HG02981 (cell line): ENCODE measurements at regions not wholly inside any gene's neighbourhood (a gene's known extent, or its start where the extent isn't known, plus 50 kb on each side); places are given as distances from the start of the nearest gene placed in this dataset.

ENCODE experiments used
- ATAC-seq: cut with Tn5 transposase; IDR thresholded peaks from one replicate; pipeline ENCODE4 v1.9.1; 2021; ENCODE audit warnings: mild to moderate bottlenecking, moderate library complexity; ENCODE audit not compliant: unreplicated experiment

DNA sequence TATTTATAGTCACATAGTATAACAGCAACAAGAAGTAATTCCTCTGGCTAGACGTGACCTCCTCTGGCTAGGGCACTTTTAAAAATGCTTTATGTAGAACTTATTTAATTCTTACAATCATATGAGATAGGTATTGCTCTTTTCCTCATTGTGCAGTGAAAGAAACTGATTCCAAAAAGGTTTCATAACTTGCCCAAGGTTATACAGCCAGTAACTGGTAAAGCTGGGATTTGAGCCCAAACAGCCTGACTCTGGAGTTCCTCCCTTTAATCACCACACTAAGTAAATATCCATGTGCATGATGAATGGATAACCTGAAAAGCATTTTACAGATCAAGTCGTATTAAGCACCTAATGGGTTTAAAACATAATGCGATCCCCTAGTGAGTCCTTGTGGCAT is 214.6 kb downstream of the PRL start:
- ATAC-seq: no peak

- ATAC-seq: no peak
Measured at GRCh38 chr6:22083119-22083518, 213.7 kb downstream of the PRL start.

GRCh38 chr6:22087960-22088706 is 208.7 kb downstream of the PRL start:
- ATAC-seq: no peak

DNA sequence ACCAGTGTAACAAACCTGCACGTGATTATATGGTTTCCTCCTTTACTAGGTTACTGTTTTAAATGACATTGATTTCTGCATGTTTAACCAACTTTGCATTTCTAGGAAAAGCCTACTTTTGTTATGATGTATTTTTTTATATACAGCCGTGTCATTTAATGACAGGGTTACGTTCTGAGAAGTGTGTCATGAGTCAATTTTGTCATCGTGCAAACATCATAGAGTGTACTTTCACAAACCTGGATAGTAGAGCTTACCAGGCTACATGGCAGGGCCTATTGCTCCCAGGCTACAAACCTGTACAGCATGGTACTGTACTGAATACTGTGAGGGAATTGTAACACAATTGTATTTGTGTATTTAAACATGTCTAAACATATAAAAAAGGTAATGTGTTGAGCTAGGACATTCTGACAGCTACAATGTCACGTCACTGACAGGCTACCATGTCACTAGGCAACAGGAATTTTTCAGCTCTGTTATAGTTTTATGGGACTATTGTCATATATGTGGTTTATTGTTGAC is 205.3 kb downstream of the PRL start:
- no peak for ATAC-seq

GRCh38 chr6:22095836-22096235 is 201.0 kb downstream of the PRL start:
- no peak for ATAC-seq

GRCh38 chr6:22098601-22099031 is 198.2 kb downstream of the PRL start:
- ATAC-seq: no peak

DNA sequence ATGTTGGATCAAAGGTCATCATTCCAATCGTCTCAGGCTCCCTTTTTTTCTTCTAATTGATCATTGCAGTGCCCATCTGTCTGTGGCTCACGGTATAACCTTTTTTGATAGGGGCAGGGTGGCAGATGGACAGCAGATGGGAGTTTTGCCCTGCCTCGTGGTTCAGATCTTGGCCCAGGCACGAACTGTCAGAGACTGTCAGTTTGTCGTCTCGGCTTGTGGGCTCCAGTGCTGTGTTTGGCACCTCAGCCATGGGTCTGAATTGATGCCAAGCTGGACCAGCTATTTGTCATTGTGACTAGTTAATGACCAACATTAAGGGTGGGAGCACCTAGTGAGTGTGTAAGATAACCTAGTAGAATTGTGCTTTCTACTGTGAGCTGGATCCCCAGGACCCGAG is 197.6 kb downstream of the PRL start:
- ATAC-seq: no peak

- ATAC-seq: no peak
Measured at GRCh38 chr6:22099923-22100322, 196.9 kb downstream of the PRL start.

GRCh38 chr6:22101163-22101562 is 195.7 kb downstream of the PRL start:
- ATAC-seq: no peak

DNA sequence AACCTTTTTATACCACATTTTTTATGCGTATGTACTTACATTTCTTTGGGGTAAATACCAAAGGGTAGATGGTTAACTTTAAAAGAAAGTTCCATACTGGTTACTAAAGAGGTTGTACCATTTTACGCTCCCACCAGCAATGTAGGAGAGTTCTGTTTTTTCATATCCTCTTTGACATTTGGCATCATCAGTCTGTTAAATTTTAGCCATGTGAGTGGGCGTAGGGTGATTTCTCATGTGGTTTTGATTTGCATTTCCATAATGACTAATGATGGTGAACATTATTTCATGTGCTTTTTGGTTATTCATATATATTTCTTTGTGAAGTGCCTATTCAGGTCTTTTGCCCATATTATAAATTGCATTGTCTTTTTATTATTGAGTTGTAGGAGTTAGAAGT is 194.2 kb downstream of the PRL start:
- peak; percentile 93 for ATAC-seq

DNA sequence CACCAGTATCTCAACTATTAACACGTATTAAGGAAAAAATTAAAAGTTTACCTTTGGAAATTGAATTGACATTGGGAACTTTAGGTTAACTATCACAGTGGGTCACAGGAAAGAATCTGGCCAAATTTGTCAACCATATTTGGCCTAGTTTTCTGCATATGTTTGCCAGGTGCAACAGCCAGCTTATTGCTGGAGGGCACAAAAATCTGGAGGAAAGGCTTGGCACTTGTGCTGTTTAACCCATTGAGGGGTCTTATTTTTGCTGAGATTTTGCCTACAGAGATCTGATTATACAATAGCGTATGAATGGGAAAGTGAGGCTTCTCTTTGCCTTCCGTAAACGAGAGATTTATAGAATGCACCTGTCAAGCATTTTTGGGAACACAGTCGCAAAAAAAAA is 190.4 kb downstream of the PRL start:
- no peak for ATAC-seq

GRCh38 chr6:22106961-22107360 is 189.9 kb downstream of the PRL start:
- no peak for ATAC-seq

- no peak for ATAC-seq
Measured at GRCh38 chr6:22108199-22108598, 188.6 kb downstream of the PRL start.

DNA sequence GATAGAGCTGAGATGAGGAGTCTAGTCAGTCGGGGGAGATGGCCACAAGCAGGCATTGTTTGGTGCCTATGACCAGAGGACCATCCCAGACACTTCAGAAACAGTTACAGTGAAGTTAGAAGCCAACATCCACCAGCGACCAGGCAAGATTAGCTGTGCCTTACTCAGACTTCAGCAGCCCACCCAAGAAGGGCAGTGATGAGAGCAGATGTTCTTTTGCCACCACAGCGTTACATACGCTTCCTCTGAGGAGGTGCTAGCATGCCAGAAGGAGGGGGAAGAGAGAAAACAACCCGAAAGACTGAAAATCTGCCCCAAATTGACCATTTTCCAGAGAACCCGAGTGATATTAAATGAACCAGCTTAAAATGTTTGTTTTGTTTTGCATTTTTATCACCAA is 186.8 kb downstream of the PRL start:
- ATAC-seq: no peak

DNA sequence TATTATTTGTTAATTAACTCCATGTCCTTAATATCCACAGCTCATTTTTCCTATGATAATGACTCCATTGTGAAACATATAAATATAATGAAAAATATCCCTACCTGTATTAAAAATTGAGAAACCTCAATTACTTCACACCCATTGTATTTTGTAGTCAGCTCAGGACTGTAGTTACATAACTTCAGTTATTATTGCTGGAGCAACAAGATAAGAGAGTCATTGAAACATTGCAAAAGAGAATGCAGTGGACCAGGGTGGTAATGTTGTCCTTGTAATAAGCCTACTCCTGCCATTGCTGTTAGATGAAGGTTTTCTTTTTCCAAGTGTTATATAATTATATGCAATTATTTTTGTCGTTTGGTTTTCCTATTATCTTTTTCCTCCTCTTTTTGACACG is 184.4 kb downstream of the PRL start:
- ATAC-seq: no peak

DNA sequence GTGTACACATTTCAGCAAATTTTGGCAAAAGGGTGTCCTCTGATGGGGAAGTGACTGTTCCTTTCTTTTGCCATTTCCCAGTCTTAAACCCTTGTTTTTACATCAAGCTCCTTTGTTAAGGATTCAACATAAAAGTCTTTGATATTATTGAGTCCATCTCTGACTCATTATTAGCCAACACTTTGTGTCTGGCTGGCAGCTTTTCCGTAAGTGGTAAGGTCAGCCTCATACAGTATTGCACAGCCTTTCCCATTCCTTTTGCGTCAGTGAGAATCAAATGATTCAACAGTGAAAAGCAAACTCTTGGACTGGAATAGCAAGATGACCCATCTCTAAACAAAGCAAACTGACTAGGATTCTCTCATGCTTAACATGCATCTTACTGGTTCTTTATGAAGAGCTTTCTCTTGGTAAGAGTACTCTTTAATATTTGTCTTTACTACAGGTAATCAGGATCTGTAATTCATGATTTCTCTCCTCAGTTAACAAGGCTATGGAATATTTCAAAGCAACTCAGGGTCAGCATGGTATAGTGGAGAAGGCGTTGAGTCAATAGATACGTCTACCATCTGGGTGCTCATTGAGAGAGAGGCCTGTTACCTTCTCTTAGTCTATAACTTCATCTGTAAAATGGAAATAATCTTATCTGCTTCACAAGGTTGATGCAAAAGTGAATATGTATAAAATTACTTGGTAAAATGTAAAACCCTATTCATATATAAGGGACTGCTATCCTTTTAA is 183.6 kb downstream of the PRL start:
- no peak for ATAC-seq

DNA sequence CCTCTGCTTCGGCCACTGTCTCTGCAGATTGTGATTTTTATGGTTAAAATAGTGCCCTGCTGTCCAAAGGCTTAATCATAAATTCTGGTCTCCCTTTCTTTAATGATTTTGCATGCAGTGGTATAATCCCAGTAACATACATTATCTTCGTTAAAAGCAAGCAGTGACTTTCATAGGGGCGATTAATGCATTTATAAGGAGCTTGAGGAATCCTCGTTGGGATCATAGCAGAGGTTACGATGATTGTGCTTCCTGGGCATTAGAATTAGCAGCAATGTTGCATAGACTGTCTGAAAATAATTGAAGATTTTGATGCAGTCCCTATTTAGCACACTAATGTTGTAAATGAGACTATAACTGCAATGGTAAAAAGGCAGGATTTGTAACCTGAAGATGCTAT is 181.3 kb downstream of the PRL start:
- ATAC-seq: no peak

GRCh38 chr6:22117631-22118030 is 179.2 kb downstream of the PRL start:
- no peak for ATAC-seq

DNA sequence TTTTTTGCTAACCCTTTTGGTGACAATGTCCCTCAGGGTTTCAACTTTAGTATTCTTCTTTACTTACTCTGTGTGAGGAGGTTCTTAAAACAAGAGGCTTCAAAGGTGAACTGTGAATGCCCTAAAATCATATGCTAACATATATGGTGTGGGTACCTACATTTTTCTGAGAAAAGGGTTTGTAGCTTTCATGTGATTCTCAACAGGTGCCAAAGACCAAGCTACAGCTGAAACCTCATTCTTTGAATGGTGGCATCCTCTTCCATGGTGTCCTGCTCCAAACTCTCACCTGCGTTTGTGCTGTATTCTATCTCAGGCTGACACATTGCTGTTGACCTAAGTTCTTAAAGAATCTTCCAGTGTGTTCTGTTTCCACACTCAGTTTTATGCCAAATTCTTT is 177.3 kb downstream of the PRL start:
- ATAC-seq: no peak

GRCh38 chr6:22124756-22125155 is 172.1 kb downstream of the PRL start:
- ATAC-seq: no peak

GRCh38 chr6:22126910-22127309 is 169.9 kb downstream of the PRL start:
- ATAC-seq: no peak

- no peak for ATAC-seq
Measured at GRCh38 chr6:22129751-22130150, 167.1 kb downstream of the PRL start.
